IMR-90 (cell line): ENCODE measurements at regions not wholly inside any gene's neighbourhood (a gene's known extent, or its start where the extent isn't known, plus 50 kb on each side); places are given as distances from the start of the nearest gene placed in this dataset.

Experiments
- BHLHE40 ChIP-seq: fragments of 150-350 bp; IDR thresholded peaks from 2 replicates; pipeline ENCODE4 v1.6.1; 2016; ENCODE audit warnings: mild to moderate bottlenecking, low read depth, low read length
- CEBPB ChIP-seq: IDR thresholded peaks from 2 replicates; pipeline ENCODE4 v1.6.1; 2012; ENCODE audit warnings: low read depth, low read length, improper control_type of control experiment
- POLR2A ChIP-seq: IDR thresholded peaks from 2 replicates; pipeline ENCODE4 v1.6.1; 2012; ENCODE audit warnings: mild to moderate bottlenecking, low read depth, low read length
- RAD21 ChIP-seq: IDR thresholded peaks from 2 replicates; pipeline ENCODE4 v1.6.1; 2012; ENCODE audit warnings: low read length, improper control_type of control experiment
- RCOR1 ChIP-seq: IDR thresholded peaks from 2 replicates; pipeline ENCODE4 v1.6.1; 2012; ENCODE audit warnings: mild to moderate bottlenecking, low read length, improper control_type of control experiment; ENCODE audit not compliant: insufficient replicate concordance
- SMC3 ChIP-seq: fragments of 150-350 bp; IDR thresholded peaks from 2 replicates; pipeline ENCODE4 v1.6.1; 2016; ENCODE audit warnings: low read depth, mild to moderate bottlenecking, antibody characterized with exemption, low read length, moderate library complexity
- TF ChIP-seq, protein P1 (sequence below): conservative IDR thresholded peaks from 2 replicates; pipeline ENCODE4 v1.5.1; 2012; ENCODE audit warnings: mild to moderate bottlenecking, low read depth, low read length, improper control_type of control experiment
- TF ChIP-seq, protein P2 (sequence below): fragments of 150-350 bp; IDR thresholded peaks from 2 replicates; pipeline ENCODE4 v1.6.1; 2017; ENCODE audit warnings: mild to moderate bottlenecking, antibody characterized with exemption, low read length, low read depth
- TF ChIP-seq, protein P3 (sequence below): fragments of 150-350 bp; IDR thresholded peaks from 2 replicates; pipeline ENCODE4 v1.6.1; 2016; ENCODE audit warnings: low read depth, mild to moderate bottlenecking, low read length, moderate library complexity, borderline replicate concordance

DNA sequence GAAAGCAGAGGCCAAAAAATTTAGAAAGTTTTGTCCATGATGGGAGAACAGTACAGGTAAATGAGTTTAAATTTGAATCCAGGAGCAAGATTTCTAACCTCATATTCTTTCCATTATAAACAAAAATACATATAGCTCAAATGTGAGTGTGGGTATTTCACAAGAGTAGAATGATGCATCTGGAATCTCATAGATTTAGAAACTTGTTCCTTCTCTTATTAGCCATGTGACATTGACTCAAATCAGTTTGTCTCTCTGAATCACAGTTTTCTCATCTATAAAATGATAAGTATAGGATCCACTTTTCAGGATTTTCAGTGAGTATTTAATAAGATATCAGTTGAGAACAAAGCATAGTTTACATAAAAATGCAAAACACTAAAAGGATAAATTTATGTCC lies 436.3 kb upstream of the PAPPA start:
- TF ChIP-seq, protein P1, sequence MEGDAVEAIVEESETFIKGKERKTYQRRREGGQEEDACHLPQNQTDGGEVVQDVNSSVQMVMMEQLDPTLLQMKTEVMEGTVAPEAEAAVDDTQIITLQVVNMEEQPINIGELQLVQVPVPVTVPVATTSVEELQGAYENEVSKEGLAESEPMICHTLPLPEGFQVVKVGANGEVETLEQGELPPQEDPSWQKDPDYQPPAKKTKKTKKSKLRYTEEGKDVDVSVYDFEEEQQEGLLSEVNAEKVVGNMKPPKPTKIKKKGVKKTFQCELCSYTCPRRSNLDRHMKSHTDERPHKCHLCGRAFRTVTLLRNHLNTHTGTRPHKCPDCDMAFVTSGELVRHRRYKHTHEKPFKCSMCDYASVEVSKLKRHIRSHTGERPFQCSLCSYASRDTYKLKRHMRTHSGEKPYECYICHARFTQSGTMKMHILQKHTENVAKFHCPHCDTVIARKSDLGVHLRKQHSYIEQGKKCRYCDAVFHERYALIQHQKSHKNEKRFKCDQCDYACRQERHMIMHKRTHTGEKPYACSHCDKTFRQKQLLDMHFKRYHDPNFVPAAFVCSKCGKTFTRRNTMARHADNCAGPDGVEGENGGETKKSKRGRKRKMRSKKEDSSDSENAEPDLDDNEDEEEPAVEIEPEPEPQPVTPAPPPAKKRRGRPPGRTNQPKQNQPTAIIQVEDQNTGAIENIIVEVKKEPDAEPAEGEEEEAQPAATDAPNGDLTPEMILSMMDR, result no peak
- TF ChIP-seq RCOR1, result no peak
- no peak for TF ChIP-seq SMC3
- TF ChIP-seq CEBPB, result peak; percentile 64
- TF ChIP-seq, protein P2, sequence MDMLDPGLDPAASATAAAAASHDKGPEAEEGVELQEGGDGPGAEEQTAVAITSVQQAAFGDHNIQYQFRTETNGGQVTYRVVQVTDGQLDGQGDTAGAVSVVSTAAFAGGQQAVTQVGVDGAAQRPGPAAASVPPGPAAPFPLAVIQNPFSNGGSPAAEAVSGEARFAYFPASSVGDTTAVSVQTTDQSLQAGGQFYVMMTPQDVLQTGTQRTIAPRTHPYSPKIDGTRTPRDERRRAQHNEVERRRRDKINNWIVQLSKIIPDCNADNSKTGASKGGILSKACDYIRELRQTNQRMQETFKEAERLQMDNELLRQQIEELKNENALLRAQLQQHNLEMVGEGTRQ, result no peak
- TF ChIP-seq, protein P3, sequence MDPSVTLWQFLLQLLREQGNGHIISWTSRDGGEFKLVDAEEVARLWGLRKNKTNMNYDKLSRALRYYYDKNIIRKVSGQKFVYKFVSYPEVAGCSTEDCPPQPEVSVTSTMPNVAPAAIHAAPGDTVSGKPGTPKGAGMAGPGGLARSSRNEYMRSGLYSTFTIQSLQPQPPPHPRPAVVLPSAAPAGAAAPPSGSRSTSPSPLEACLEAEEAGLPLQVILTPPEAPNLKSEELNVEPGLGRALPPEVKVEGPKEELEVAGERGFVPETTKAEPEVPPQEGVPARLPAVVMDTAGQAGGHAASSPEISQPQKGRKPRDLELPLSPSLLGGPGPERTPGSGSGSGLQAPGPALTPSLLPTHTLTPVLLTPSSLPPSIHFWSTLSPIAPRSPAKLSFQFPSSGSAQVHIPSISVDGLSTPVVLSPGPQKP, result no peak
- TF ChIP-seq BHLHE40, result no peak
- no peak for TF ChIP-seq RAD21
- no peak for TF ChIP-seq POLR2A
